Body of pancreas (tissue), 4 donors: ENCODE measurements at regions not wholly inside any gene's neighbourhood (a gene's known extent, or its start where the extent isn't known, plus 50 kb on each side); places are given as distances from the start of the nearest gene placed in this dataset.

ENCODE experiments used
- ATAC-seq: fragments of 150-250 bp; one replicate; pipeline ENCODE4 v1.9.1; 2016
- DNase-seq, 4 donors: peaks; one replicate each; pipeline ENCODE4 v3.0.0-alpha.2; 2019
- H3K27ac ChIP-seq, 4 donors: fragments of 200-600 bp; sonication (generic); 1 replicate in 3 of 4; 2 replicates in 1 of 4; pipeline versions ENCODE4 v1.5.1 to v1.6.1; 2016 to 2019; ENCODE audit warnings: mild to moderate bottlenecking in 1 of 4, mixed read lengths in 1 of 4, moderate library complexity in 1 of 4
- H3K27me3 ChIP-seq, 2 donors: fragments of 200-600 bp; sonication (generic); one replicate each; pipeline ENCODE4 v1.6.0; 2016; ENCODE audit warnings: mild to moderate bottlenecking in 1 of 2
- H3K36me3 ChIP-seq, 2 donors: fragments of 200-600 bp; sonication (generic); replicated peaks in 1 of 2; 2 replicates each; pipeline ENCODE4 v1.5.1; 2016; ENCODE audit warnings: low read depth in 2 of 2; ENCODE audit not compliant: insufficient read depth in 1 of 2
- H3K4me1 ChIP-seq: fragments of 200-600 bp; sonication (generic); one replicate; pipeline ENCODE4 v1.6.0; 2016
- H3K4me3 ChIP-seq, 2 donors: fragments of 200-600 bp; sonication (generic); 1 replicate in 1 of 2; 2 replicates in 1 of 2; pipeline ENCODE4 v1.5.1; 2016 to 2019
- H3K9me3 ChIP-seq, 3 donors: fragments of 200-600 bp; sonication (generic); 1 replicate in 2 of 3; 2 replicates in 1 of 3; pipeline ENCODE4 v1.5.1; 2016
- POLR2A ChIP-seq, 3 donors: fragments of 450-650 bp; IDR thresholded peaks; one replicate each; pipeline ENCODE4 v1.6.1; 2016; ENCODE audit warnings: antibody characterized with exemption in 3 of 3, mild to moderate bottlenecking in 2 of 3
- WGBS, 2 donors: methylation state at CpG; one replicate each; pipeline ENCODE4 v1.1.5; 2017; 5-methylcytosine and 5-hydroxymethylcytosine counted together
- intact Hi-C: fragments of 100-400 bp; cut with DNase I; formaldehyde crosslinking; loops from one replicate; pipeline ENCODE4 v1.15.1; 2023
- TF ChIP-seq, protein P1 (sequence below), 7 experiments: fragments of 450-650 bp in 4 of 7; fragments of 200-600 bp in 3 of 7; sonication (generic) in 3 of 7; IDR thresholded peaks; one replicate each; pipeline ENCODE4 v1.5.1; 2016 to 2019; ENCODE audit warnings: antibody characterized with exemption in 7 of 7

DNA sequence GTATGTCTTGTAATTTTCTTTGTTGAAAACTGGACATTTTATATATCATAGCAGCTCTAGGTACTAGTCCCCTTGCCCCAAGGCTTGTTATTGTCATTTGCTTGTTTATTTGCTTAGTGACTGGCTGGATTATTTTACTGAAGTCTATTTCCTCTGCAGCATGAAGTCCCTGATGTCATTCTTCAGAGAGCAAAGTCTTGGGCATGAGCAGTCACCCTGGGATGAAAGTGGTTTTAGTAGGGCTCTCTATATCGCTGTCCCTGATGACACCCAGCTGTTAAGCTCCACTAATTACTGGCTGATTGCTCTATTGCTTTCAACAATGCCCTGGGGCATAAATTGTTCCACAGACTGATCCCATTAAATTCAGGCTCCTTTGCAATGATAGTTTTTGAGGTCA is 113.5 kb upstream of the USP9X start:
- ATAC-seq (no peak), DNase-seq (no peak)
- H3K9me3 ChIP-seq = no peaks in the 10 kb centered on the region
- H3K4me3 ChIP-seq = no peak overlapping the region
- TF ChIP-seq, protein P1, sequence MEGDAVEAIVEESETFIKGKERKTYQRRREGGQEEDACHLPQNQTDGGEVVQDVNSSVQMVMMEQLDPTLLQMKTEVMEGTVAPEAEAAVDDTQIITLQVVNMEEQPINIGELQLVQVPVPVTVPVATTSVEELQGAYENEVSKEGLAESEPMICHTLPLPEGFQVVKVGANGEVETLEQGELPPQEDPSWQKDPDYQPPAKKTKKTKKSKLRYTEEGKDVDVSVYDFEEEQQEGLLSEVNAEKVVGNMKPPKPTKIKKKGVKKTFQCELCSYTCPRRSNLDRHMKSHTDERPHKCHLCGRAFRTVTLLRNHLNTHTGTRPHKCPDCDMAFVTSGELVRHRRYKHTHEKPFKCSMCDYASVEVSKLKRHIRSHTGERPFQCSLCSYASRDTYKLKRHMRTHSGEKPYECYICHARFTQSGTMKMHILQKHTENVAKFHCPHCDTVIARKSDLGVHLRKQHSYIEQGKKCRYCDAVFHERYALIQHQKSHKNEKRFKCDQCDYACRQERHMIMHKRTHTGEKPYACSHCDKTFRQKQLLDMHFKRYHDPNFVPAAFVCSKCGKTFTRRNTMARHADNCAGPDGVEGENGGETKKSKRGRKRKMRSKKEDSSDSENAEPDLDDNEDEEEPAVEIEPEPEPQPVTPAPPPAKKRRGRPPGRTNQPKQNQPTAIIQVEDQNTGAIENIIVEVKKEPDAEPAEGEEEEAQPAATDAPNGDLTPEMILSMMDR (IDR thresholded peaks at IDR 0.05) = no peak
- no peaks in the 10 kb centered on the region for H3K4me1 ChIP-seq
- 87 to 100% methylated on average over 1 of the region's 1 CpG for WGBS, 2 donors
- intact Hi-C loops = no loop called here
- H3K27ac ChIP-seq = no peak overlapping the region
- no peaks in the 10 kb centered on the region for H3K27me3 ChIP-seq
- H3K36me3 ChIP-seq = no peaks in the 10 kb centered on the region

- TF ChIP-seq POLR2A (IDR thresholded peaks at IDR 0.05) = no peak
- TF ChIP-seq, protein P1 (IDR thresholded peaks at IDR 0.05) = no peak
- WGBS, 2 donors = 43 to 64% methylated on average over 1 to 2 of the region's 3 CpGs
- Histone ChIP-seq H3K36me3 (no peaks in the 10 kb centered on the region), H3K4me3 (no peak overlapping the region), H3K4me1 (no peaks in the 10 kb centered on the region), H3K27ac (no peak overlapping the region), H3K9me3 (no peaks in the 10 kb centered on the region), H3K27me3 (no peaks in the 10 kb centered on the region)
- no peak for ATAC-seq
- no peak for DNase-seq
- intact Hi-C loops = no loop called here
Measured at GRCh38 chrX:40973619-40974018, 111.6 kb upstream of the USP9X start.

DNA sequence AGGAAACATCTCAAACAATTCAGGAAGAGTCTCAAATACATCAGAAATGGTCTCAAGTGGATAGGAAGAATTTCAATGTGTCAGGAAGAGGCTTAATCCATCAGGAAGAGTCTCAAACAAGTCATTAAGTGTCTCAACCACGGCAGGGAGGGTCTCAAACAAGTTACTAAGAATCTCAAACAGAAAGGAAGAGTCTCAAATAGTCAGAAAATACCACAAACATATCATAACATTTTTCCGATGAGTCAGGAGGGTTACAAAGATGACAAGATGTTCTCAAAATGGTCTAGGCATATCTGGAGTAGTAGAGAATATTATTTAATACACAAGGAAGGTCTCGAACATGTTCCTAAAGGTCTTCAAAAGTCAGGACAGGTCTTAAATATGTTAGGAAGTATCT is 109.3 kb upstream of the USP9X start:
- H3K27me3 ChIP-seq = no peaks in the 10 kb centered on the region
- H3K4me1 ChIP-seq = no peaks in the 10 kb centered on the region
- TF ChIP-seq, protein P1 (IDR thresholded peaks at IDR 0.05) = no peak
- no peak for TF ChIP-seq POLR2A (IDR thresholded peaks at IDR 0.05)
- no peaks in the 10 kb centered on the region for H3K9me3 ChIP-seq
- WGBS, 2 donors = 72 to 84% methylated on average over 3 of the region's 3 CpGs
- H3K27ac ChIP-seq = no peak overlapping the region
- no peak for DNase-seq
- intact Hi-C loops = no loop called here
- no peak for ATAC-seq
- no peaks in the 10 kb centered on the region for H3K36me3 ChIP-seq
- H3K4me3 ChIP-seq = no peak overlapping the region

GRCh38 chrX:40976981-40977380 is 108.3 kb upstream of the USP9X start:
- 88 to 95% methylated on average over 1 of the region's 1 CpG for WGBS, 2 donors
- no peak for TF ChIP-seq POLR2A (IDR thresholded peaks at IDR 0.05)
- TF ChIP-seq, protein P1 (IDR thresholded peaks at IDR 0.05) = no peak
- intact Hi-C loops = no loop called here
- no peaks in the 10 kb centered on the region for H3K9me3 ChIP-seq
- H3K27me3 ChIP-seq = no peaks in the 10 kb centered on the region
- no peak overlapping the region for H3K27ac ChIP-seq
- H3K4me1 ChIP-seq = no peaks in the 10 kb centered on the region
- no peaks in the 10 kb centered on the region for H3K36me3 ChIP-seq
- no peak for ATAC-seq
- no peak for DNase-seq
- H3K4me3 ChIP-seq = no peak overlapping the region

DNA sequence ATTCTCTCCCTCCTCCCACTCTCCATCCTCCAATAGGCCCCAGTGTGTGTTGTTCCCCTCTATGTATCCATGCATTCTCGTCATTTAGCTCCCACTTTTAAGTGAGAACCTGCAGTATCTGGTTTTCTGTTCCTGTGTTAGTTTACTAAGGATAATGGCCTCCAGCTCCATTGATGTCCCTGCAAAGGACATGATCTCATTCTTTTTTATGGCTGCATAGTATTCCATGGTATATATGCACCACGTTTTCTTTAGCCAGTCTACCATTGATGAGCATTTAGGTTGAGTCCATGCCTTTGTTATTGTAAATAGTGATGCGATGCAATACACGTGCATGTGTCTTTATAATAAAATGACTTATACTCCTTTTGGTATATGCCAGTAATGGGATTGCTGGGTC is 100.3 kb upstream of the USP9X start:
- Histone ChIP-seq H3K27ac (no peak overlapping the region), H3K9me3 (no peaks in the 10 kb centered on the region), H3K4me1 (no peaks in the 10 kb centered on the region), H3K4me3 (no peak overlapping the region), H3K27me3 (no peaks in the 10 kb centered on the region), H3K36me3 (no peaks in the 10 kb centered on the region)
- TF ChIP-seq, protein P1 (IDR thresholded peaks at IDR 0.05) = no peak
- TF ChIP-seq POLR2A (IDR thresholded peaks at IDR 0.05) = no peak
- intact Hi-C loops = no loop called here
- ATAC-seq = no peak
- DNase-seq = no peak
- WGBS, 2 donors = 86 to 87% methylated on average over 4 of the region's 4 CpGs
